Caco-2 (cell line): ENCODE measurements at regions not wholly inside any gene's neighbourhood (a gene's known extent, or its start where the extent isn't known, plus 50 kb on each side); places are given as distances from the start of the nearest gene placed in this dataset.

ENCODE experiments used
- BruUV-seq: library from RNA; stranded (reverse); fragments of 400-500 nt; replicated peaks from 2 replicates; lab custom pipeline; 2021; lab: Mats Ljungman, UMichigan
- CTCF ChIA-PET: fragments of 300-600 bp; sonication (Branson Sonifier 250); formaldehyde crosslinking; loops from one replicate; lab custom pipeline; 2022; ENCODE audit warnings: antibody characterized with exemption; lab: Charles Lee
- POLR2A ChIA-PET: fragments of 300-600 bp; sonication (Branson Sonifier 250); formaldehyde crosslinking; loops from one replicate; lab custom pipeline; 2022; ENCODE audit warnings: antibody characterized with exemption; lab: Charles Lee
- DNase-seq, 2 experiments: peaks; one replicate each; pipeline versions ENCODE4 v3.0.0 to v3.0.0-alpha.2; 2020 to 2022
- H3K27me3 ChIP-seq: replicated peaks from 2 replicates; pipeline ENCODE4 v1.6.0; 2011; ENCODE audit warnings: low read length; ENCODE audit not compliant: control insufficient read depth, insufficient read depth
- H3K36me3 ChIP-seq: 2 replicates; pipeline ENCODE4 v1.5.1; 2011; ENCODE audit warnings: low read length; ENCODE audit not compliant: control insufficient read depth, insufficient read depth
- H3K4me1 ChIP-seq: fragments of 250-450 bp; sonication (Bioruptor Pico); 2 replicates; pipeline ENCODE4 v1.5.1; 2020; ENCODE audit warnings: mild to moderate bottlenecking
- H3K4me3 ChIP-seq: 2 replicates; pipeline ENCODE4 v1.5.1; 2011; ENCODE audit warnings: low read depth, mild to moderate bottlenecking, control low read depth, low read length
- H3K9me3 ChIP-seq: fragments of 250-450 bp; sonication (Bioruptor Pico); 2 replicates; pipeline ENCODE4 v1.5.1; 2020; ENCODE audit warnings: mild to moderate bottlenecking, moderate library complexity
- H3K27ac Mint-ChIP-seq: one replicate; pipeline ENCODE4 v1.8.0; 2022; ENCODE audit warnings: mixed read lengths; ENCODE audit not compliant: unreplicated experiment
- H3K27me3 Mint-ChIP-seq: one replicate; pipeline ENCODE4 v1.8.0; 2022; ENCODE audit warnings: mixed read lengths; ENCODE audit not compliant: insufficient read depth, unreplicated experiment
- H3K36me3 Mint-ChIP-seq: one replicate; pipeline ENCODE4 v1.8.0; 2022; ENCODE audit warnings: mild to moderate bottlenecking, mixed read lengths; ENCODE audit not compliant: insufficient read depth, unreplicated experiment
- H3K4me1 Mint-ChIP-seq: one replicate; pipeline ENCODE4 v1.8.0; 2022; ENCODE audit warnings: low read depth, mixed read lengths; ENCODE audit not compliant: unreplicated experiment
- H3K4me3 Mint-ChIP-seq: one replicate; pipeline ENCODE4 v1.8.0; 2022; ENCODE audit warnings: mild to moderate bottlenecking, moderate library complexity, mixed read lengths; ENCODE audit not compliant: unreplicated experiment
- H3K9me3 Mint-ChIP-seq: one replicate; pipeline ENCODE4 v1.8.0; 2022; ENCODE audit warnings: mixed read lengths; ENCODE audit not compliant: unreplicated experiment
- intact Hi-C: fragments of 100-400 bp; cut with micrococcal nuclease; formaldehyde crosslinking; loops from one replicate; pipeline ENCODE4 v1.10.0; 2022; ENCODE audit not compliant: unreplicated experiment
- TF ChIP-seq, protein P1 (sequence below), 2 experiments: fragments of 200-600 bp in 1 of 2; IDR thresholded peaks; 1 replicate in 1 of 2; 2 replicates in 1 of 2; pipeline versions ENCODE4 v1.5.1 to v1.8.0; 2011 to 2022; ENCODE audit warnings: antibody characterized with exemption in 1 of 2, control low read depth in 1 of 2, inconsistent platforms in 1 of 2, low read depth in 1 of 2, low read length in 1 of 2, mild to moderate bottlenecking in 1 of 2, moderate library complexity in 1 of 2; ENCODE audit not compliant: insufficient read depth in 1 of 2, severe bottlenecking in 1 of 2, unreplicated experiment in 1 of 2

- DNase-seq, result no peak
- H3K4me3 Mint-ChIP-seq, result no peak overlapping the region
- Histone ChIP-seq H3K36me3 (no peaks in the 10 kb centered on the region), H3K27me3 (no peaks in the 10 kb centered on the region; the same call in 1 of the 2 replicates), H3K4me1 (no peaks in the 10 kb centered on the region), H3K4me3 (no peak overlapping the region), H3K9me3 (no peaks in the 10 kb centered on the region)
- H3K27me3 Mint-ChIP-seq, result peaks cover 6% of the 10 kb centered on the region
- no peaks in the 10 kb centered on the region for H3K36me3 Mint-ChIP-seq
- TF ChIP-seq, protein P1, sequence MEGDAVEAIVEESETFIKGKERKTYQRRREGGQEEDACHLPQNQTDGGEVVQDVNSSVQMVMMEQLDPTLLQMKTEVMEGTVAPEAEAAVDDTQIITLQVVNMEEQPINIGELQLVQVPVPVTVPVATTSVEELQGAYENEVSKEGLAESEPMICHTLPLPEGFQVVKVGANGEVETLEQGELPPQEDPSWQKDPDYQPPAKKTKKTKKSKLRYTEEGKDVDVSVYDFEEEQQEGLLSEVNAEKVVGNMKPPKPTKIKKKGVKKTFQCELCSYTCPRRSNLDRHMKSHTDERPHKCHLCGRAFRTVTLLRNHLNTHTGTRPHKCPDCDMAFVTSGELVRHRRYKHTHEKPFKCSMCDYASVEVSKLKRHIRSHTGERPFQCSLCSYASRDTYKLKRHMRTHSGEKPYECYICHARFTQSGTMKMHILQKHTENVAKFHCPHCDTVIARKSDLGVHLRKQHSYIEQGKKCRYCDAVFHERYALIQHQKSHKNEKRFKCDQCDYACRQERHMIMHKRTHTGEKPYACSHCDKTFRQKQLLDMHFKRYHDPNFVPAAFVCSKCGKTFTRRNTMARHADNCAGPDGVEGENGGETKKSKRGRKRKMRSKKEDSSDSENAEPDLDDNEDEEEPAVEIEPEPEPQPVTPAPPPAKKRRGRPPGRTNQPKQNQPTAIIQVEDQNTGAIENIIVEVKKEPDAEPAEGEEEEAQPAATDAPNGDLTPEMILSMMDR (IDR thresholded peaks at IDR 0.05; ENCODE audit: insufficient read depth in 1 of 2, low read depth in 1 of 2, low read length in 1 of 2, severe bottlenecking in 1 of 2, unreplicated experiment in 1 of 2), result no peak
- ChIA-PET POLR2A (no interaction called here), CTCF (no interaction called here)
- H3K9me3 Mint-ChIP-seq, result no peaks in the 10 kb centered on the region
- intact Hi-C loops, result no loop called here
- BruUV-seq, result no TSS peak
- no peak overlapping the region for H3K27ac Mint-ChIP-seq
- H3K4me1 Mint-ChIP-seq, result no peaks in the 10 kb centered on the region
Measured at GRCh38 chr22:27512283-27512761, 289.2 kb downstream of the MN1 start.

DNA sequence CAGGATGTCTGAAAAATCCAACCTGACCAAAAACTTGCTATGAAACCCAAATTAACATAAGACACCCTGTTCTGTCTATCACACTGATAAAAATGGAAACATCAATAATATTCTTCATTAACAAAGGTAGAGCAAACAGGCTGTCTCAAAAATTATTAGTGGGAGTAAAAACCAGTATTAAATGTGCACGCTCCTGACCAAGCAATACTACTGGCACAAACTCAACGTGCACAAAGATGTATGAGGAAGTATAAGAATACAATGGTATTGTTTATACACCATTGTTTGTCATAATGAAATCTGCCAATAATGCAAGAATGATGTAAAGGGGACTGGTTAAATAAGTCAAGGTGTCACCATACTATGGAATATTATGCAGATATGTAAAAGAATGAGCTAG is 288.5 kb downstream of the MN1 start:
- H3K36me3 Mint-ChIP-seq, result no peaks in the 10 kb centered on the region
- no peak overlapping the region for H3K4me3 Mint-ChIP-seq
- no peak for DNase-seq
- H3K9me3 Mint-ChIP-seq, result no peaks in the 10 kb centered on the region
- Histone ChIP-seq H3K9me3 (no peaks in the 10 kb centered on the region), H3K4me1 (no peaks in the 10 kb centered on the region), H3K36me3 (no peaks in the 10 kb centered on the region), H3K4me3 (no peak overlapping the region), H3K27me3 (no peaks in the 10 kb centered on the region; the same call in 1 of the 2 replicates)
- intact Hi-C loops, result no loop called here
- peaks cover 6% of the 10 kb centered on the region for H3K27me3 Mint-ChIP-seq
- BruUV-seq, result no TSS peak
- H3K4me1 Mint-ChIP-seq, result no peaks in the 10 kb centered on the region
- ChIA-PET CTCF (no interaction called here), POLR2A (no interaction called here)
- TF ChIP-seq, protein P1 (IDR thresholded peaks at IDR 0.05; ENCODE audit: insufficient read depth in 1 of 2, low read depth in 1 of 2, low read length in 1 of 2, severe bottlenecking in 1 of 2, unreplicated experiment in 1 of 2), result no peak
- H3K27ac Mint-ChIP-seq, result no peak overlapping the region

DNA sequence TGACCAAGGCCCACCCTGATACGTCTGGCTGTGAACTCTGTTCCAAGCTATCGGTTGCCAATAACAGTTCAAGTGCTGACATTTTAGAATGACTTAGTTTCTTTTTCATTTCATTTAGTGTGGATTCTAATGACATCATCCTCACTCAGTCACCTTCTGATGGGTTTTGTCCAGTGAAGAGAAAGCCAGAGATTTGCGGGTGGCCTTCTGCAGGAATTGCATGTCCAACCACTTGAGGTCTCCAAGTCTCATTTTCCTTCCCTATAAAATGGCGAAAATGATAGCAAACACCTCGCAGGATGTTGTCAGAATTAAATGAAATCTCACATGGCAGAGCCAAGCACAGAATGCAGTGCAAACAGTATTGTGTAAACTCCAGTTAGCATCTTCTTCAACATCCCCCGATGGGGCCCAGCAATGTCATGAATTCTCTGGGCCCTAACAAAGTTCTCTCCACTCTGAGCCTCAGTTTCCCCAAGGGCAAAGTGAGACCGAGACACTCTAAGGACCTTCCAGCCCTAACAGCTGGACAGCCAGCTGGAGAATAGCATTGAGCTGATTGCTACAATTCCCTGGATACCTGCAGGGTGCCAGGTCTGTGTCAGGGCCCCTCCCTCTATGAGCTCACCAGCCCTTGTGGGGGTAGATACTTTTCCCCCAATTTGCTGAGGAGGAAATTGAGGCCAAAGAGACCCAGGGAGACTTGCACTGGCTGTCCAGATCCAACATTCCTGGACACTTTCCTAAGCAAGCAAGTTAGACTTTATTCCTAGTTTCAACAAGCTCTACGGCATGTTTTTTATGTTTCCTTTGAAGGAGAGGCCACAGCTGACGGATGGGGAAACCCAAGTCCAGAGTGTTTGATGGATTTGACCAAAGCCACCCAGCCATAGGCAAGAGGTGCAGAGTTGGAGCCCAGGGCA is 286.7 kb downstream of the MN1 start:
- Histone ChIP-seq H3K9me3 (no peaks in the 10 kb centered on the region), H3K4me1 (no peaks in the 10 kb centered on the region), H3K36me3 (no peaks in the 10 kb centered on the region), H3K4me3 (no peak overlapping the region), H3K27me3 (no peaks in the 10 kb centered on the region; the same call in 1 of the 2 replicates)
- DNase-seq, result no peak
- BruUV-seq, result no TSS peak
- no peaks in the 10 kb centered on the region for H3K4me1 Mint-ChIP-seq
- H3K36me3 Mint-ChIP-seq, result no peaks in the 10 kb centered on the region
- POLR2A ChIA-PET, result no interaction called here
- H3K27me3 Mint-ChIP-seq, result peaks cover 6% of the 10 kb centered on the region
- TF ChIP-seq, protein P1 (IDR thresholded peaks at IDR 0.05; ENCODE audit: insufficient read depth in 1 of 2, low read depth in 1 of 2, low read length in 1 of 2, severe bottlenecking in 1 of 2, unreplicated experiment in 1 of 2), result no peak
- no peak overlapping the region for H3K27ac Mint-ChIP-seq
- CTCF ChIA-PET, result no interaction called here
- no peak overlapping the region for H3K4me3 Mint-ChIP-seq
- H3K9me3 Mint-ChIP-seq, result no peaks in the 10 kb centered on the region
- intact Hi-C loops, result no loop called here
